Suppressor macrophage treated with lipopolysaccharide for 4 hours (primary cell): ENCODE measurements at regions not wholly inside any gene's neighbourhood (a gene's known extent, or its start where the extent isn't known, plus 50 kb on each side); places are given as distances from the start of the nearest gene placed in this dataset.
"Not testable (repeated sequence)": the region's sequence is repeated elsewhere in the genome, so short reads cannot be mapped to it uniquely, and the experiment has no call there.

Experiments used
- DNase-seq: peaks from one replicate; pipeline ENCODE4 v3.0.0-alpha.2; 2020

DNA sequence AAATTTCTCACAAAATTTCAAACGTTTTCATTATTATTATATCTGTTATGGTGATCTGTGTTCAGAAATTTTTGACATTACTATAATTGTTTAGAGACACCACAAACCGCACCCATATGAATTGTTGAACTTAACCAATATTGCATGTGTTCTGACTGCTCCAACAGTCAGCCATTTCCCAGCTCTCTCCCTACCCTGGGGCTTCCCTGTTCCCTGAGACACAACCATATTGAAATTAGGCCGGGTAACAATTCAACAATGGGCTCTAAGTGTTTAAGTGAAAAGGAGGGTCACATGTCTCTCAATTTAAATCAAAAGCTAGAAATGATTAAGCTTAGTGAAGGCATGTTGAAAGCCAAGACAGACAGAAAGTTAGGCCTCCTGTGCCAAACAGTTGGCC, 424.0 kb downstream of the DSC3 start:
- DNase-seq, result no peak

- no peak for DNase-seq
These were observed 426.1 kb downstream of the DSC3 start for GRCh38 chr18:30616414-30616813.

DNA sequence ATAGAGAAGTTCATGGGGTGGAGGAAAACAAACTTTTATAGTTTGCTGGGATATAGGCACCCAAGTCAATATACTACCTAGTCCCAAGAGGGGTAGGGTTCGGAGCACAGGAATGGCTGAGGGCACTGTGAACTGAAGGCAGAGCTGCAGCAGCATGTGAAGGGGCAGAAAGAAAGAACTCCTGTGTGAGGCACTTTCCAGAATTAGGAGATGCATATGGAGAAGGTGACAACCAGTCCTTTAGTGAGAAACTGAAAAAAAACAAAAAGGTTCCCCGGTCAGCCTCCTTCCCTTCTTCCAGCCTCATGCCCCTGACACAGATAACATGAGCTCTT, 429.1 kb downstream of the DSC3 start:
- no peak for DNase-seq

- no peak for DNase-seq
These were observed 441.0 kb downstream of the DSC3 start for GRCh38 chr18:30601541-30601940.

DNA sequence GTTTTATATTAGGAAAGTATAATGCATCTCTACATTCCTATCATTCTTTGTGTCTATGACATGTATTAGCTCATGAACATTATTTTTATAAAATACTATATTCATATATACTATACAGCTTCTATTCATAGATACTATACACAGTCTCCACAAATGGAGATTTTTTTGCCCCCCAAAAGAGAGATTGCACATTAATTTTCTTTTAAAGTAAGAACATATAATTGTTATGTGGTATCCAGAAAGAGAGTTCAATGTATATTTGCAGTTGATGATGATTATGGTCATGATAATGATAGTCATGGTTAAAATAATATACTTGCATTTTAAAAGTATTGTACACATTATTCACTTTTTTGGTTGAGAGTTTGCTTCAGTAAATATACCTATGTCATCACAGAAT, 445.3 kb downstream of the DSC3 start:
- DNase-seq, result no peak

- DNase-seq, result no peak
These were observed 445.9 kb downstream of the DSC3 start for GRCh38 chr18:30596635-30597034.

GRCh38 chr18:30595942-30596341, 446.6 kb downstream of the DSC3 start:
- no peak for DNase-seq

DNA sequence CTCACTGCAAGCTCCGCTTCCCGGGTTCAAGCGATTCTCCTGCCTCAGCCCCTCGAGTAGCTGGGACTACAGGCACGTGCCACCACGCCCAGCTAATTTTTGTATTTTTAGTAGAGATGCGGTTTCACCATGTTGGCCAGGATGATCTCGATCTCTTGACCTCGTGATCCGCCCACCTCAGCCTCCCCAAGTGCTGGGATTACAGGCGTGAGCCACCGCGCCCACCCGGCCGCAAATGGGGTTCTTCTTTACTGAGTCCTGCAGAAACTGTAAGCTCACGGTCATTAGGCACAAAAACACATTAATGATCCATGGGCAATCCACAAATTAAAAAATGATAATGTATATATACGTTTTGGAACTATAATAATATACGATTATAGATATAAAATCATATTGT, 447.6 kb downstream of the DSC3 start:
- DNase-seq, result not testable (repeated sequence)

DNA sequence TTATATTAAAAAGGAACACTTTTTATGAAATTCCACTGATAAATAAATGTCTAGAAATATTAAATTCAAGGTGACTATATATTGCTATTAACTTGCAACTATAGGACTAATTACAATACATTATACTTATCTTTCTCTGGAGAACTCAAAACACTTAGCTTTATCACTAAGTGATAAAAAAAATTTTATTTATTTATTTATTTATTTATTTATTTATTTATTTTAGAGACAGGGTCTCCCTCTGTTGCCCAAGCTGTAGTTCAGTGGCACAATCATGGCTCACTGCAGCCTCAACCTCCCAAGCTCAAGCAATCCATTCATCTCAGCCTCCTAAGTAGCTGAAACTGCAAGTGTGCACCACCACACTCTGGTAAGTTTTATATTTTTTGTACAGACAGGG, 451.1 kb downstream of the DSC3 start:
- no peak for DNase-seq

DNA sequence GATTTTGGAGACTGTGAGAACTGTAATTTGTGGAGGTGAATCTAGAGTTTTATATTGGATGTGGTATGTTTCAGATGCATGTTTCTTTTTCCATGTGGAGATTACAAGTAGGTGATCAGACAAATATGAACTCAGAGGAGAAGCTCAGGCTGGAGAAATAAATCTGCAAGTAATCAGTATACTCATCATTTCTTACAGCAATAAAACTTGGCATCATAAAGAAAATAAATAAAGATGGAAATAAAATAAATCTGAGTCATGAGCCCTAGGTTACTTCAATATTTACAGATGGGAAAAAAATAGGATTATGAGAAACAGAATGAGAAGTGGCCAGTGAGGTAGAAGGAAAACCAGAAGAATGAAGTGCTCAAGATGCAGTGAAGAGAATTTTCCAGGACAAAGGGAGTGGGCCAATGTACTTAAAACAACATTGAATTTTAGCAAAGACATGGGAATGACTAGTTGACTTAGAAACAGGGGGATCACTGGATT, 453.8 kb downstream of the DSC3 start:
- DNase-seq, result no peak

- no peak for DNase-seq
These were observed 458.8 kb downstream of the DSC3 start for GRCh38 chr18:30583768-30584167.

GRCh38 chr18:30582078-30582477, 460.5 kb downstream of the DSC3 start:
- DNase-seq, result no peak

DNA sequence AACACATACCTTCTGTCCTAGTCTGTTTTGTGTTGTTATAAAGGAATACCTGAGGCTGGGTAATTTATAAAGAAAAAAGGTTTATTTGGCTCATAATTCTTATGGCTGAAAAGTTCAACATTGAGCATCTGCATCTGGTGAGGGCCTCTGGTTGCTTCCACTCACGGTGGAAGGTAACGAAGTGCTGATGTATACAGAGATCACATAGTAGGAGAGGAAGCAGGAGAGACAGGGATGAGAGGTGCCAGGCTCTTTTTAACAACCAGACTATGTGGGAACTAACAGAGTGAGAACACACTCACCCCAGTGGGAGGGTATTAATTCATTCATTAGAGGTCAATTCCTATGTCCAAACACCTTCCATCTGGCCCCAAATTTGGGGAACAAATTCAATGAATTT, 463.8 kb downstream of the DSC3 start:
- no peak for DNase-seq

GRCh38 chr18:30572214-30572613, 470.3 kb downstream of the DSC3 start:
- no peak for DNase-seq

DNA sequence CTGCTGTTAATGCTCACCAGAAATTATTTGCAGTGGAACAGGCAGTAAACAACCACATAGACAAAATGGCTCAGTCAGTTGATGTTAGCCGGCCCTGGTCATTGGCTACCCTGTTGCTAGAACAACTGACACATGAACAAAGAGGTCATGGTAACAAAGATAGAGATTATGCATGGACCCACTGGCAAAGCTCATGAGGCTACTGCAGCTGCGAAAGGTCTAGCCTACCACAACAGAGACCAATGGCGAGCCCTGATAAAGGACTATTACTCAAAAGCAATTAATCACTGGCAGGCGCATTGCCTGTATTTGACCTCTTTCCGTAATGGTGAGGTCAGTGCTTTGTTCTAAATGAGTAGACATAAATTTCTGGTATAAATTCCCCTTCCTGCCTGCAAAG, 474.2 kb downstream of the DSC3 start:
- DNase-seq, result no peak

DNA sequence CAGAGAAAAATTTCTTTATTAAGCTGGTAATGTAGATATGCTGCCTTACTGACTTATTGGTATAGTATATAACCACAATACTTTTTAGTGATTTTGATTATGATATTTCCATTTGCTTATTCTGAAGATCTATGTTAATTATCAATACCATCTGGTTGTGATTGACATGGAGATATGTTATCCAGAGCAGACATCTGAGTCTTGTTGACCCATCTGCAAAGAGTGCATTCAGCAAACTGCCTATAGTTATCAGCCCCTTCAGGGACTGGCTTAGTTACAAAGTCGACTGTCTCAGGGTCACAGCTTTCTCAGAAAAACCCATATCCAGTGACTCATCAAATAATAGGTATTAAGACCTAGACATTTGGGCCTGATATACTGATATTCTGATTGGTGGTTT, 475.7 kb downstream of the DSC3 start:
- DNase-seq, result no peak

- no peak for DNase-seq
These were observed 480.3 kb downstream of the DSC3 start for GRCh38 chr18:30562231-30562630.

DNA sequence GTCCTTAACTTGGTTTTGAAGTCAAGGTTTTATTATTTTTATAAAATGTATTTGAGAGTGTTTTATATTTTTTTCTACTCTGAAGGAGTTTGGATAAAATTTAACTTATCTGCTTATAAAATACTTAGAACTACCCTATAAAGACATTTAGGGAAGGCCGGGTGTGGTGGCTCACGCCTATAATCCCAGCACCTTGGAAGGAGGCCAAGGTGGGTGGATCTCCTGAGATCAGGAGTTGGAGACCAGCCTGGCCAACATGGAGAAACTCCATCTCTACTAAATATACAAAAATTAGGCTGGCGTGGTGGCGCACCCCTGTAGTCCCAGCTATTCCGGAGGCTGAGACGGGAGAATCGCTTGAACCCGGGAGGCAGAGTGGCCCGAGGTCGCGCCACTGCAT, 486.4 kb downstream of the DSC3 start:
- DNase-seq, result no peak

- DNase-seq, result no peak
These were observed 497.1 kb downstream of the DSC3 start for GRCh38 chr18:30545393-30545792.

GRCh38 chr18:30544141-30544540, 498.4 kb downstream of the DSC3 start:
- no peak for DNase-seq

- DNase-seq, result no peak
These were observed 508.8 kb downstream of the DSC3 start for GRCh38 chr18:30533716-30534115.

GRCh38 chr18:30527917-30528316, 514.6 kb downstream of the DSC3 start:
- DNase-seq, result no peak

GRCh38 chr18:30527226-30527625, 515.3 kb downstream of the DSC3 start:
- no peak for DNase-seq

DNA sequence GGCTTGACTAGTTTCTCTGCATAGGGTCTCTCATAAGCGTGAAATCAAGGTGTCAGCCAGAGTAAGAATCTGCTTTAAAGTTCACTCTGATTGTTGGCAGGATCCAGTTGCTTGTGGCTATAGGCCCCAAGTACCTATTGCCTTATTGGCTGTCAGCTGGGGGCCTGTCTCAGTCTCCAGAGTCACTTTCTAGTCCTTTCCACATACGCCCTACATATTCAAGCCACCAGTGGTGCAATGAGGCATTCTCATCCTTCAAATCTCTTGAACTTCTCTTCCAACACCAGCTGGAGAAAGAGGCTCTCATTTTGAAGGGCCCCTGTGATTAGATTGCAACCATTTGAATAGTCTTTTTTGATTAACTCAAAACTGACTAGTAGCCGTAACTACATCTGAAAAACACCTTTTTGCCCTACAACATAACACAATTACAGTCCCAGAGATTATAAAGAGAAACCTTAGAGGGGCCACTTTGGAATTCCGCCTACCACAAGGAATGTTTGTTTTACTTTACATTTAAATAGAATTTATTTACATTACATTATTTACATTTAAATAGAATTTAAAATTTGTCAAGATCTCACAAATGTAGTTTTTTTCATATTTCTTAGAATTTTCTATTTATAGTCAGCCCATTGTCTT, 520.1 kb downstream of the DSC3 start:
- DNase-seq, result no peak

GRCh38 chr18:30514059-30514458, 528.5 kb downstream of the DSC3 start:
- DNase-seq, result no peak

GRCh38 chr18:30512872-30513271, 529.7 kb downstream of the DSC3 start:
- no peak for DNase-seq
